Hepatocyte (in vitro differentiated cells): ENCODE measurements at regions not wholly inside any gene's neighbourhood (a gene's known extent, or its start where the extent isn't known, plus 50 kb on each side); places are given as distances from the start of the nearest gene placed in this dataset.

Experiments
- DNase-seq: peaks from one replicate; pipeline ENCODE4 v3.0.0-alpha.2; 2016; ENCODE audit warnings: low spot score
- H2AFZ ChIP-seq: fragments of 200-600 bp; sonication (generic); 2 replicates; pipeline ENCODE4 v1.6.0; 2016; ENCODE audit warnings: antibody characterized with exemption, mild to moderate bottlenecking
- H3K27ac ChIP-seq: fragments of 200-600 bp; sonication (generic); 2 replicates; pipeline ENCODE4 v1.5.1; 2016; ENCODE audit warnings: mild to moderate bottlenecking
- H3K27me3 ChIP-seq: fragments of 200-600 bp; sonication (generic); 2 replicates; pipeline ENCODE4 v1.6.1; 2016
- H3K36me3 ChIP-seq: fragments of 200-600 bp; sonication (generic); replicated peaks from 2 replicates; pipeline ENCODE4 v1.5.1; 2016; ENCODE audit warnings: low read depth; ENCODE audit not compliant: insufficient read depth
- H3K4me1 ChIP-seq: fragments of 200-600 bp; sonication (generic); 2 replicates; pipeline ENCODE4 v1.5.1; 2016; ENCODE audit warnings: mild to moderate bottlenecking, moderate library complexity; ENCODE audit not compliant: insufficient read depth
- H3K4me2 ChIP-seq: fragments of 200-600 bp; sonication (generic); 2 replicates; pipeline ENCODE4 v1.6.0; 2016
- H3K4me3 ChIP-seq: fragments of 200-600 bp; sonication (generic); 2 replicates; pipeline ENCODE4 v1.5.1; 2016; ENCODE audit warnings: mild to moderate bottlenecking
- H3K79me2 ChIP-seq: fragments of 200-600 bp; sonication (generic); 2 replicates; pipeline ENCODE4 v1.6.0; 2017; ENCODE audit warnings: mild to moderate bottlenecking
- H3K9me2 ChIP-seq: fragments of 200-600 bp; sonication (generic); replicated peaks from 2 replicates; pipeline ENCODE4 v1.6.0; 2017; ENCODE audit warnings: mild to moderate bottlenecking; ENCODE audit not compliant: insufficient read depth
- H3K9me3 ChIP-seq: fragments of 200-600 bp; sonication (generic); 2 replicates; pipeline ENCODE4 v1.5.1; 2016; ENCODE audit warnings: low read depth, mild to moderate bottlenecking
- H4K20me1 ChIP-seq: fragments of 200-600 bp; sonication (generic); 2 replicates; pipeline ENCODE4 v1.6.0; 2016; ENCODE audit warnings: mild to moderate bottlenecking; ENCODE audit not compliant: insufficient read depth, poor library complexity, severe bottlenecking
- EZH2 ChIP-seq: fragments of 200-600 bp; sonication (generic); IDR thresholded peaks from 2 replicates; pipeline ENCODE4 v1.6.1; 2016; ENCODE audit warnings: antibody characterized with exemption, mild to moderate bottlenecking, borderline replicate concordance
- EZH2phosphoT487 ChIP-seq: fragments of 200-600 bp; sonication (generic); IDR thresholded peaks from one replicate; pipeline ENCODE4 v1.6.1; 2018; ENCODE audit warnings: antibody characterized with exemption, mild to moderate bottlenecking, low read depth, moderate library complexity; ENCODE audit not compliant: unreplicated experiment, severe bottlenecking
- WGBS: methylation state at CpG from one replicate; pipeline ENCODE4 v1.1.6; 2016; ENCODE audit warnings: low lambda C conversion rate; ENCODE audit errors: missing lambda C conversion rate; 5-methylcytosine and 5-hydroxymethylcytosine counted together
- TF ChIP-seq, protein P1 (sequence below): fragments of 200-600 bp; sonication (generic); IDR thresholded peaks from 2 replicates; pipeline ENCODE4 v1.5.1; 2016; ENCODE audit warnings: antibody characterized with exemption, mild to moderate bottlenecking; ENCODE audit not compliant: poor library complexity

DNA sequence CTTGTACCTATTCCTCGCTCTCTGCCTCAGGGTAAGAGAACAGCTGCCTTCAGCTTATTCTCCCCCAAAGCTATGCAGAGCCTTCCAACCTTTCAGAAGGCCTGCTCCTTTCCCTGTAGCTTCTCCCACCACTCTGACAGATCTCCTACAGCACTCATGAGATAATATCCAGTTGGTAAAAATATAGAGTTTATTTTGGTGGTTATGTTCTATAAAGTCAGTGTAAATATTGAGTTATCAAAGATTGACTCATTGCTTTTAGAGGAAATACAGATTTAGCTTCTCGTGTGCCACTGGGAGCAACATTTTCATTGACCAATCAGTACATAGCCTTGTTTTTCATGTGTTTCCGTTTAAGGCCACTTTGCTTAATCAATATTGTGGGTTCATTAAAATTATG is 216.2 kb upstream of the TECRL start:
- Histone ChIP-seq H2AFZ (no peak overlapping the region), H3K79me2 (no peaks in the 10 kb centered on the region), H3K4me3 (no peak overlapping the region), H3K27ac (no peak overlapping the region), H3K36me3 (no peaks in the 10 kb centered on the region), H3K9me2 (no peaks in the 10 kb centered on the region), H3K9me3 (no peaks in the 10 kb centered on the region), H4K20me1 (no peaks in the 10 kb centered on the region), H3K27me3 (no peaks in the 10 kb centered on the region), H3K4me1 (no peaks in the 10 kb centered on the region), H3K4me2 (no peak overlapping the region)
- WGBS: 74% methylated on average over 3 of the region's 3 CpGs
- TF ChIP-seq, protein P1, sequence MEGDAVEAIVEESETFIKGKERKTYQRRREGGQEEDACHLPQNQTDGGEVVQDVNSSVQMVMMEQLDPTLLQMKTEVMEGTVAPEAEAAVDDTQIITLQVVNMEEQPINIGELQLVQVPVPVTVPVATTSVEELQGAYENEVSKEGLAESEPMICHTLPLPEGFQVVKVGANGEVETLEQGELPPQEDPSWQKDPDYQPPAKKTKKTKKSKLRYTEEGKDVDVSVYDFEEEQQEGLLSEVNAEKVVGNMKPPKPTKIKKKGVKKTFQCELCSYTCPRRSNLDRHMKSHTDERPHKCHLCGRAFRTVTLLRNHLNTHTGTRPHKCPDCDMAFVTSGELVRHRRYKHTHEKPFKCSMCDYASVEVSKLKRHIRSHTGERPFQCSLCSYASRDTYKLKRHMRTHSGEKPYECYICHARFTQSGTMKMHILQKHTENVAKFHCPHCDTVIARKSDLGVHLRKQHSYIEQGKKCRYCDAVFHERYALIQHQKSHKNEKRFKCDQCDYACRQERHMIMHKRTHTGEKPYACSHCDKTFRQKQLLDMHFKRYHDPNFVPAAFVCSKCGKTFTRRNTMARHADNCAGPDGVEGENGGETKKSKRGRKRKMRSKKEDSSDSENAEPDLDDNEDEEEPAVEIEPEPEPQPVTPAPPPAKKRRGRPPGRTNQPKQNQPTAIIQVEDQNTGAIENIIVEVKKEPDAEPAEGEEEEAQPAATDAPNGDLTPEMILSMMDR: no peak
- TF ChIP-seq EZH2: no peak
- TF ChIP-seq EZH2phosphoT487: no peak
- no peak for DNase-seq

DNA sequence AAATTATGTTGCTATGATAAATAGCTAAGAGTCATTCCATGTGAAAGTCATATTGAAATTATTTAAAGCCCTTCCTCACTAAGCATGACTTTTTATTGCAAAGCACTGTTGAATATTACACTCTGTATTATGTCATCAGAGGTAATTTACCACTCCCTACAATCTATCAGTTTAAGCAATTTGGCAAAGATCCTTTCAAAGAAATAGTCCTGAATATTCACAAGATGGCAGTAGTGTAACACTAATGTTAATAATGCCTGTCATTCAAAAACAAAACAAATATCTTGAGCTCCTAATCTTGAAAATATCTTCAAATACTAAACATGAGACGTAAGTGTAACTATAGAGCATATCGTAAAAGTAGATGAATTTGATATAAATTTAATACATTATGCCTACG is 208.6 kb upstream of the TECRL start:
- Histone ChIP-seq H3K4me2 (no peak overlapping the region), H3K27ac (no peak overlapping the region), H3K4me3 (no peak overlapping the region), H3K27me3 (no peaks in the 10 kb centered on the region), H3K79me2 (no peaks in the 10 kb centered on the region), H3K36me3 (no peaks in the 10 kb centered on the region), H3K9me2 (no peaks in the 10 kb centered on the region), H4K20me1 (no peaks in the 10 kb centered on the region), H3K4me1 (no peaks in the 10 kb centered on the region), H2AFZ (no peak overlapping the region), H3K9me3 (no peaks in the 10 kb centered on the region)
- DNase-seq: no peak
- TF ChIP-seq EZH2phosphoT487 (no peak), EZH2 (no peak)
- TF ChIP-seq, protein P1: peak; percentile 32
- WGBS: 34% methylated on average over 3 of the region's 3 CpGs

DNA sequence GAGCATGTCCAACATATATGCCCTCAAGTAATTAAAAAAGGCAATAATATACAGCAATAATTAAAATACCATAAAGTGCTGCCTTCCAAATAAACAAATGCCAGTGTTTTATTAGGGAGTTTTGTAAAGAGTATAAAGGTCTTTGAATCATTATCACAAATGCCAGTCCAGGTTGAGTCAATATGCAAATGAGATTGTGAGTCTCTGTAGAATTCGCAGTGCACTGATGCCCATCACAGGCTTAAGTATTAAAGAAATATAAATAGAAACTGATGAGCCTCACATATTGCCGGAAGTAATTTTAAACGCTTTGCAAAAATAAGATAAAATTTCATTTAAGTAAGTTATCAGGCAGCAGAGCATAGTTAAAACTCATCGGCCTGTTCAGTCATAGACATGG is 205.0 kb upstream of the TECRL start:
- no peak overlapping the region for H3K4me2 ChIP-seq
- no peaks in the 10 kb centered on the region for H3K4me1 ChIP-seq
- H3K27me3 ChIP-seq: no peaks in the 10 kb centered on the region
- no peak for TF ChIP-seq EZH2
- no peak for TF ChIP-seq EZH2phosphoT487
- TF ChIP-seq, protein P1: no peak
- H3K36me3 ChIP-seq: no peaks in the 10 kb centered on the region
- no peak overlapping the region for H3K4me3 ChIP-seq
- no peak overlapping the region for H2AFZ ChIP-seq
- no peak overlapping the region for H3K27ac ChIP-seq
- no peaks in the 10 kb centered on the region for H3K9me3 ChIP-seq
- no peaks in the 10 kb centered on the region for H3K79me2 ChIP-seq
- no peaks in the 10 kb centered on the region for H3K9me2 ChIP-seq
- no peak for DNase-seq
- H4K20me1 ChIP-seq: no peaks in the 10 kb centered on the region
- 84% methylated on average over 4 of the region's 4 CpGs for WGBS

- Histone ChIP-seq H3K4me2 (no peak overlapping the region), H3K27me3 (no peaks in the 10 kb centered on the region), H3K79me2 (no peaks in the 10 kb centered on the region), H3K4me3 (no peak overlapping the region), H3K9me3 (no peaks in the 10 kb centered on the region), H2AFZ (no peak overlapping the region), H3K4me1 (no peaks in the 10 kb centered on the region), H4K20me1 (no peaks in the 10 kb centered on the region), H3K36me3 (no peaks in the 10 kb centered on the region), H3K9me2 (no peaks in the 10 kb centered on the region), H3K27ac (no peak overlapping the region)
- DNase-seq: no peak
- 77% methylated on average over 2 of the region's 2 CpGs for WGBS
- TF ChIP-seq EZH2phosphoT487 (no peak), EZH2 (no peak)
- TF ChIP-seq, protein P1: no peak
Observed at GRCh38 chr4:64613046-64613445, 203.8 kb upstream of the TECRL start.
